A549 (cell line): ENCODE measurements at regions not wholly inside any gene's neighbourhood (a gene's known extent, or its start where the extent isn't known, plus 50 kb on each side); places are given as distances from the start of the nearest gene placed in this dataset.

Experiments used
- BHLHE40 ChIP-seq: IDR thresholded peaks from 2 replicates; pipeline ENCODE4 v1.6.1; 2012; ENCODE audit warnings: low read depth, low read length, inconsistent platforms
- POLR2A ChIP-seq: IDR thresholded peaks from 2 replicates; pipeline ENCODE4 v1.6.1; 2012; ENCODE audit warnings: mild to moderate bottlenecking, low read length
- TF ChIP-seq, protein P1 (sequence below): fragments of 200-600 bp; sonication (generic); IDR thresholded peaks from 2 replicates; pipeline ENCODE4 v1.6.1; 2016; ENCODE audit warnings: antibody characterized with exemption, mild to moderate bottlenecking, moderate library complexity

DNA sequence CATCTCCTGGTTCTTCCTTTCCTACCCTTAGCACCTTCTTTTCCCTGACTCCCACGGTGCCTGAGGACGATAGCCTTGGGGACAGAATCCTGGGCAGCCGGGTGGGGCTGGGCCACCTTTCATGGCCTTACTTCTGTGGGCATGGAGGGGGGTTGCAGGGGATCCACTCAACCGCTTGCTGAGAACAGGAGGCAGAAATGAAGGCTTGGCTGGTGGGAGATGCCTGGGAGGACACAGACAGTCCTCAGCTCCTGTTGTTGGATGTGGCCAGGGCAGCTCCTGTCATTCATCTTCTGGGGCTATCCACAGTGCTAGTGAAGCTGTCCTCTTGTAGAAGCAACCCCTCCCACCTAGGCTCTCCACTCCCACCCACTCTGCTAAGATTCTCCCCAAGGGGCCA, 95.5 kb upstream of the CELF4 start:
- TF ChIP-seq BHLHE40 (no peak), POLR2A (no peak)
- TF ChIP-seq, protein P1, sequence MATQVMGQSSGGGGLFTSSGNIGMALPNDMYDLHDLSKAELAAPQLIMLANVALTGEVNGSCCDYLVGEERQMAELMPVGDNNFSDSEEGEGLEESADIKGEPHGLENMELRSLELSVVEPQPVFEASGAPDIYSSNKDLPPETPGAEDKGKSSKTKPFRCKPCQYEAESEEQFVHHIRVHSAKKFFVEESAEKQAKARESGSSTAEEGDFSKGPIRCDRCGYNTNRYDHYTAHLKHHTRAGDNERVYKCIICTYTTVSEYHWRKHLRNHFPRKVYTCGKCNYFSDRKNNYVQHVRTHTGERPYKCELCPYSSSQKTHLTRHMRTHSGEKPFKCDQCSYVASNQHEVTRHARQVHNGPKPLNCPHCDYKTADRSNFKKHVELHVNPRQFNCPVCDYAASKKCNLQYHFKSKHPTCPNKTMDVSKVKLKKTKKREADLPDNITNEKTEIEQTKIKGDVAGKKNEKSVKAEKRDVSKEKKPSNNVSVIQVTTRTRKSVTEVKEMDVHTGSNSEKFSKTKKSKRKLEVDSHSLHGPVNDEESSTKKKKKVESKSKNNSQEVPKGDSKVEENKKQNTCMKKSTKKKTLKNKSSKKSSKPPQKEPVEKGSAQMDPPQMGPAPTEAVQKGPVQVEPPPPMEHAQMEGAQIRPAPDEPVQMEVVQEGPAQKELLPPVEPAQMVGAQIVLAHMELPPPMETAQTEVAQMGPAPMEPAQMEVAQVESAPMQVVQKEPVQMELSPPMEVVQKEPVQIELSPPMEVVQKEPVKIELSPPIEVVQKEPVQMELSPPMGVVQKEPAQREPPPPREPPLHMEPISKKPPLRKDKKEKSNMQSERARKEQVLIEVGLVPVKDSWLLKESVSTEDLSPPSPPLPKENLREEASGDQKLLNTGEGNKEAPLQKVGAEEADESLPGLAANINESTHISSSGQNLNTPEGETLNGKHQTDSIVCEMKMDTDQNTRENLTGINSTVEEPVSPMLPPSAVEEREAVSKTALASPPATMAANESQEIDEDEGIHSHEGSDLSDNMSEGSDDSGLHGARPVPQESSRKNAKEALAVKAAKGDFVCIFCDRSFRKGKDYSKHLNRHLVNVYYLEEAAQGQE: no peak
